Fibroblast of lung (primary cell): ENCODE measurements at regions not wholly inside any gene's neighbourhood (a gene's known extent, or its start where the extent isn't known, plus 50 kb on each side); places are given as distances from the start of the nearest gene placed in this dataset.

Experiments
- DNase-seq, 2 donors: peaks; one replicate each; pipeline versions ENCODE4 v3.0.0 to v3.0.0-alpha.2; 2010; ENCODE audit warnings: low read depth in 2 of 2
- H2AFZ ChIP-seq: 2 replicates; pipeline ENCODE4 v1.5.1; 2012; ENCODE audit warnings: low read length, control low read depth, inconsistent platforms
- H3K27ac ChIP-seq: 2 replicates; pipeline ENCODE4 v1.5.1; 2011; ENCODE audit warnings: low read length, control low read depth; ENCODE audit not compliant: insufficient read depth
- H3K27me3 ChIP-seq: 2 replicates; pipeline ENCODE4 v1.5.1; 2011; ENCODE audit warnings: mild to moderate bottlenecking, low read length; ENCODE audit not compliant: control insufficient read depth, insufficient read depth
- H3K36me3 ChIP-seq: 2 replicates; pipeline ENCODE4 v1.5.1; 2011; ENCODE audit warnings: low read length; ENCODE audit not compliant: control insufficient read depth, insufficient read depth
- H3K4me1 ChIP-seq: 2 replicates; pipeline ENCODE4 v1.5.1; 2011; ENCODE audit warnings: low read length; ENCODE audit not compliant: control insufficient read depth, insufficient read depth; ENCODE audit errors: extremely low read depth
- H3K4me2 ChIP-seq: 2 replicates; pipeline ENCODE4 v1.5.1; 2011; ENCODE audit warnings: low read length, control low read depth; ENCODE audit not compliant: insufficient read depth; ENCODE audit errors: extremely low read depth
- H3K4me3 ChIP-seq, 4 experiments: fragments of 200-600 bp in 1 of 4; sonication (generic) in 1 of 4; replicated peaks in 1 of 4; 2 replicates each; pipeline ENCODE4 v1.5.1; 2011 to 2016; ENCODE audit warnings: low read length in 4 of 4, low read depth in 3 of 4, mild to moderate bottlenecking in 3 of 4, control low read depth in 2 of 4, inconsistent platforms in 1 of 4, mixed read lengths in 1 of 4; ENCODE audit not compliant: insufficient read depth in 1 of 4; ENCODE audit errors: control extremely low read depth in 1 of 4
- H3K79me2 ChIP-seq: 2 replicates; pipeline ENCODE4 v1.5.1; 2012; ENCODE audit warnings: mild to moderate bottlenecking, low read length, inconsistent platforms; ENCODE audit not compliant: control insufficient read depth, insufficient read depth
- H3K9ac ChIP-seq: 2 replicates; pipeline ENCODE4 v1.5.1; 2011; ENCODE audit warnings: mild to moderate bottlenecking, low read length, control low read depth; ENCODE audit not compliant: insufficient read depth
- H3K9me3 ChIP-seq: 2 replicates; pipeline ENCODE4 v1.5.1; 2012; ENCODE audit warnings: low read depth, low read length; ENCODE audit not compliant: control insufficient read depth, insufficient read depth
- H4K20me1 ChIP-seq: 2 replicates; pipeline ENCODE4 v1.5.1; 2011; ENCODE audit warnings: low read length; ENCODE audit not compliant: control insufficient read depth, insufficient read depth; ENCODE audit errors: extremely low read depth
- CTCF ChIP-seq, 2 donors: IDR thresholded peaks in 1 of 2; conservative IDR thresholded peaks in 1 of 2; 1 replicate in 1 of 2; 2 replicates in 1 of 2; pipeline ENCODE4 v1.5.1; 2011 to 2012; ENCODE audit warnings: low read length in 2 of 2, control low read depth in 1 of 2, inconsistent platforms in 1 of 2, low read depth in 1 of 2, mild to moderate bottlenecking in 1 of 2
- EZH2 ChIP-seq: IDR thresholded peaks from 2 replicates; pipeline ENCODE4 v1.5.1; 2012; ENCODE audit warnings: low read length, control low read depth, mild to moderate bottlenecking; ENCODE audit errors: missing control alignments

DNA sequence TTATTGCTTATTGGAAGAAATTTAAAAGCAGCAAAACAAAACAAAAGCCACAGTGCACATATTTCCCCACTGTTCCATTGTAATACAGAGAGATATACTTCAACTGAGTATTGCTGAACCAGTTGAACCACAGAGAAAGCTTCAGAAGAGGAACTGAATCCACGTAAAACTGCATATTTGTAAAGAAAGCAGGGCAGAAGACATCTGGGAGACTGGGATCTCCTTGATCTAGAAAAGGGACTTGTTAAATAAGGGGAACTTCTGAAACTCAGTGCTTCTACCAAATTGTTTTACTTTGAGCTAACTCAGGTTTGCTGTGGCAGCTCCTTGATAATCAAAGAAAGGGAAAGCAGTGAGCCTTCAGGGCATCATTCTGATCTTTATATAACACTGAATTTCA, 411.1 kb upstream of the MDGA2 start:
- H3K36me3 ChIP-seq = no peaks in the 10 kb centered on the region
- no peaks in the 10 kb centered on the region for H3K79me2 ChIP-seq
- no peaks in the 10 kb centered on the region for H3K4me1 ChIP-seq
- H3K9ac ChIP-seq = no peak overlapping the region
- H4K20me1 ChIP-seq = no peaks in the 10 kb centered on the region
- H3K27me3 ChIP-seq = no peaks in the 10 kb centered on the region
- no peak overlapping the region for H3K4me2 ChIP-seq
- H3K4me3 ChIP-seq = no peak overlapping the region
- no peak for TF ChIP-seq EZH2
- no peak for TF ChIP-seq CTCF (conservative IDR thresholded peaks at IDR 0.05 in 1 of 2, IDR thresholded peaks at IDR 0.05 in 1 of 2; ENCODE audit: low read depth in 1 of 2, low read length in 2 of 2)
- DNase-seq = no peak
- H2AFZ ChIP-seq = no peak overlapping the region
- H3K9me3 ChIP-seq = no peaks in the 10 kb centered on the region
- H3K27ac ChIP-seq = no peak overlapping the region

GRCh38 chr14:48075487-48075886, 400.1 kb upstream of the MDGA2 start:
- H4K20me1 ChIP-seq = no peaks in the 10 kb centered on the region
- no peak overlapping the region for H3K27ac ChIP-seq
- no peak overlapping the region for H3K9ac ChIP-seq
- H3K4me1 ChIP-seq = no peaks in the 10 kb centered on the region
- no peak overlapping the region for H2AFZ ChIP-seq
- H3K27me3 ChIP-seq = no peaks in the 10 kb centered on the region
- H3K4me2 ChIP-seq = no peak overlapping the region
- no peak overlapping the region for H3K4me3 ChIP-seq
- H3K36me3 ChIP-seq = no peaks in the 10 kb centered on the region
- TF ChIP-seq EZH2 = no peak
- no peak for TF ChIP-seq CTCF (conservative IDR thresholded peaks at IDR 0.05 in 1 of 2, IDR thresholded peaks at IDR 0.05 in 1 of 2; ENCODE audit: low read depth in 1 of 2, low read length in 2 of 2)
- no peak for DNase-seq
- no peaks in the 10 kb centered on the region for H3K79me2 ChIP-seq
- H3K9me3 ChIP-seq = no peaks in the 10 kb centered on the region

GRCh38 chr14:48052973-48053372, 377.6 kb upstream of the MDGA2 start:
- Histone ChIP-seq H3K4me2 (no peak overlapping the region), H4K20me1 (no peaks in the 10 kb centered on the region), H2AFZ (no peak overlapping the region), H3K9ac (no peak overlapping the region), H3K27ac (no peak overlapping the region), H3K36me3 (no peaks in the 10 kb centered on the region), H3K27me3 (no peaks in the 10 kb centered on the region), H3K4me1 (no peaks in the 10 kb centered on the region), H3K4me3 (no peak overlapping the region), H3K79me2 (no peaks in the 10 kb centered on the region), H3K9me3 (no peaks in the 10 kb centered on the region)
- TF ChIP-seq CTCF (conservative IDR thresholded peaks at IDR 0.05 in 1 of 2, IDR thresholded peaks at IDR 0.05 in 1 of 2; ENCODE audit: low read depth in 1 of 2, low read length in 2 of 2) = no peak
- no peak for TF ChIP-seq EZH2
- no peak for DNase-seq
